LNCAP (cell line): ENCODE measurements at regions not wholly inside any gene's neighbourhood (a gene's known extent, or its start where the extent isn't known, plus 50 kb on each side); places are given as distances from the start of the nearest gene placed in this dataset.

Experiments
- TF ChIP-seq, protein P1 (sequence below): fragments of 450-650 bp; IDR thresholded peaks from 2 replicates; pipeline ENCODE4 v1.5.1; 2017; ENCODE audit warnings: mild to moderate bottlenecking

DNA sequence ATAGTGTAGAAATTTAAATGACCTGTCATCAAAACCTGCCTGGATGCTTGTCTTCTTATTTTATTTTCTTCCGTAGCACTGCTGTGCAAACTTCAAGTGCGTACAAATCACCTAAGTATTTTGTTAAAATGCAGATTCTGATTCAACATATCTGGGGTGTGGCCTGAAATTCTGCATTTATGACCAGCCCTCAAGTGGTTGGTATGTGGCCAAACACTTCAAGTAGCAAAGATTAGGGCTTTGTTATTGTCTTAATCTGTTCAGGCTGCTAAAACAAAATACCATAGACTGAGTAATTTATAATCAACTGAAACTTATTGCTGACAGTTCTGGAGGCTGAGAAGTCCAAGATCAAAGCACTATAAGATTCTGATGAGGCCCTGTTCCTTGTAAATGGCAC, 97.6 kb upstream of the LRRC3B start:
- TF ChIP-seq, protein P1, sequence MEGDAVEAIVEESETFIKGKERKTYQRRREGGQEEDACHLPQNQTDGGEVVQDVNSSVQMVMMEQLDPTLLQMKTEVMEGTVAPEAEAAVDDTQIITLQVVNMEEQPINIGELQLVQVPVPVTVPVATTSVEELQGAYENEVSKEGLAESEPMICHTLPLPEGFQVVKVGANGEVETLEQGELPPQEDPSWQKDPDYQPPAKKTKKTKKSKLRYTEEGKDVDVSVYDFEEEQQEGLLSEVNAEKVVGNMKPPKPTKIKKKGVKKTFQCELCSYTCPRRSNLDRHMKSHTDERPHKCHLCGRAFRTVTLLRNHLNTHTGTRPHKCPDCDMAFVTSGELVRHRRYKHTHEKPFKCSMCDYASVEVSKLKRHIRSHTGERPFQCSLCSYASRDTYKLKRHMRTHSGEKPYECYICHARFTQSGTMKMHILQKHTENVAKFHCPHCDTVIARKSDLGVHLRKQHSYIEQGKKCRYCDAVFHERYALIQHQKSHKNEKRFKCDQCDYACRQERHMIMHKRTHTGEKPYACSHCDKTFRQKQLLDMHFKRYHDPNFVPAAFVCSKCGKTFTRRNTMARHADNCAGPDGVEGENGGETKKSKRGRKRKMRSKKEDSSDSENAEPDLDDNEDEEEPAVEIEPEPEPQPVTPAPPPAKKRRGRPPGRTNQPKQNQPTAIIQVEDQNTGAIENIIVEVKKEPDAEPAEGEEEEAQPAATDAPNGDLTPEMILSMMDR, result no peak

DNA sequence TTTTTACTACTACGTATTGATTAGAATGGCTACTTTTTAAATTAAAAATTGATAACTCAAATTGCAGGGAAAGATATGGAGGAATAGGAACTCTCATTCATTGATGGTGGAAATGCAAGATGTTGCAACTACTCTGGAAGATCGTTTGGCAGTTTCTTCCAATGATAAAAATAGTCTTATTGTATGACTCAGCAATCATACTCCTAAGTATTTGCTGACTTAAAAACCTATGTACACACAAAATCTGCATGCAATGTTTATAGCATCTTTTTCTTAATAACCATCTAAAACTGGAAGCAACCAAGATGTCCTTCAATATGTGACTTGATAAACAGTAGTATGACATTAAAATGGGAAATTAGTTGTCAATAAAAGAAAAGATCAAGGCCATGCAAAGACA, 87.4 kb upstream of the LRRC3B start:
- TF ChIP-seq, protein P1, result no peak

DNA sequence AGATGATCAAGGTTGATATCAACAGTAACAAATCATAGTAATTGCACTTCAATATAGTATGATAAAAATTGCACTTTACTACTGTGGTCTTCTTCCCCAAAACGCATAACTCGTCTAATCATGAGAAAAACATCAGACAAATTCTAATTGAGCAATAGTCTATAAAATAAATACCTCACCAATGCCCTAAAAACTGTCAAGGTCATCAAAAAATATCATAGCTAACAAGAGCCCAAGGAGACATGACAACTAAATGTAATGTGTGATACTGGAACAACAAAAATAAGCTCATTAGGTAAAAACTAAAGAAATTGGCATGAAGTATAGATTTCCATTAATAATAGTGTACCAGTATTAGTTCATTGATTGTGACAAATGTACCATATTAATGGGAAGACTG, 85.6 kb upstream of the LRRC3B start:
- TF ChIP-seq, protein P1, result no peak

DNA sequence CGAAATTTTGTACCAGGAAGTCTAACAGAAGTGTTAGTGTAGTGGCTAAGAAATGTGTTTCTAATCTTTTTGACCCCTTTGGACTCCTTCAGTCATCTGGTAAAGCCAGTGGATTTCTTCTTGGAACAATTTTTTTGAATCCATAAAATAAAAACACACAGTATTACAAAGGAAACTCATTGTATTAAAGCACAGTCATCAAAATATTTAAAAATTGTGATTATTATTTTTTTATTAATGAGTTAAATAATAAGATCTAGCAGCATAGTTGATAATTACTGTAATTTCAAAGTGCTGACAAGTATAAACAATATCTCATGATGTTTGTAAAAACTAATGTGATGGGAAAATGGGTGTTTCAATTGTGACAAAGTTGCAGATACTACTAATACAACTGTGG, 72.2 kb upstream of the LRRC3B start:
- TF ChIP-seq, protein P1, result no peak

DNA sequence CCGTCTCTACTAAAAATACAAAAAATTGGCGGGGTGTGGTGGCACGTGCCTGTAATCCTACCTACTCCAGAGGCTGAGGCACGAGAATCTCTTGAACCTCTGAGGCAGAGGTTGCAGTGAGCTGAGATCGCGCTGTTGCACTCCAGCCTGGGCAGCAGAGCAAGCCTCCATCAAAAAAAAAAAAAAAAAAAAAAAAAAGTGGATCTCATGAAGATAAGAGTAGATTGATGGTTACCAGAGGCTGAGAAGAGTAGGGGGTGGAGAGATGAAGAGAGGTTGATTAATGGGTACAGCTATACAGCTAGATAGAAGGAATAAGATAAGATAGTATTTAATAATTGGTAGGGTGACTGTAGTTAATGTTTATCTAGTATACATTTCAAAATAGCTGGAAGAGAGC, 65.9 kb upstream of the LRRC3B start:
- TF ChIP-seq, protein P1, result no peak

DNA sequence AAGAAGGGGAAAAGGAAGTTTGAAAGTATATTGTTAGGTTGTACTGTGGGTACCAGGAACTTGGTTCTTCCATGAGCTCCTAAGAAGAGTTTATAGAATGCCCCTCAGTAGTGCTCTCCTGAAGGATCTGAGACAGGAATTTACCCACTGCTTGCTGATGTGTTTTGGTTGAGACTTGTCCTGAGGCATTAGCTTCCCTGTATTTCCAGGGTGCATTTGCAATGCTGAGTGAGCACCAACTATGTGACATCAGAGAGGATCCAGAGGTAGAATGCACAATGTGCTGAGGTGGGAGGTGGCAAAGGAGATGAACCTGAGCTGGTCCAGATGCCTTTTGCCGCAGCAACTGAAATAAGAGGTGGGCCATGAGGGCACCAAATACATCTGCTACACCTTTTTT, 64.3 kb upstream of the LRRC3B start:
- TF ChIP-seq, protein P1, result no peak

DNA sequence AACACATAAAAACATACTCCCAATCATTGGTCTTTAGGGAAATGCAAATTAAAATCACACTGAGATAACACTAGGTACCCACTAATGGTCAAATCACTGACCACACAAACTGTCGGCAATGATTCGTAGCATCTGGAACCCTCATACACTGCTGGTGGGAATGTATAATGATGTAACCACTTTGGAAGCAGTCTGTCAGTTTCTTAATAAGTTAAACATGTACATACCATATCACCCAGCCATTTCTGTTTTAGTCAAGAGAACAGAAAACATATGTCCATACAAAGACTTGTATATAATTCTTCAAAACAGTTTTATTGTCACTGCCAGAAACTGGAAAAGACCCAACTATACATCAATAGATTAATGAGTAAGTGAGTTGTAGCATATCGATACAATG, 63.3 kb upstream of the LRRC3B start:
- TF ChIP-seq, protein P1, result no peak

DNA sequence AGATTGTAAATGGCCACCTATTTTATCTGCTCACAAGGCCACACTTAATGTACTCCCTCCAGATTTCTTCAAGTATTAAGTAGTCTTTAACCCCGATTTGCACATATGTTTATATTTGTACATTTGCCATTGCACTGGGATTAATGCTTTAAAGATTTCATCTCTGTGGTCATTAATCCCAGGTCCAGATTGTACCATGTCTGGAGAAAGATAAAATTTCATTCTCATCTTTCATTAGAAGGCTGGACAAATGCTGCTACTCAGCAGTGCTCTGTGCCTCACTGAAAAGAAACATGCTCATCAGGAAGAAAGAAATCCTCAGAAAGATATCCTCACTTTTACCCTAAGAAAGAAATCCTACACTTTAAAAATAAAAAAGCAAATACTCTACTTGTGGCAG, 62.5 kb upstream of the LRRC3B start:
- TF ChIP-seq, protein P1, result no peak
